ENCODE measurements at regions not wholly inside any gene's neighbourhood (a gene's known extent, or its start where the extent isn't known, plus 50 kb on each side); places are given as distances from the start of the nearest gene placed in this dataset.

GRCh38 chr11:96622026-96622634, 232.3 kb downstream of the JRKL start:
- no peak overlapping the region for H3K9ac ChIP-seq (ENCODE audit: low read length)
- CTCF ChIA-PET, result no interaction called here
- no peak overlapping the region for H3K4me2 ChIP-seq (ENCODE audit: low read length)
- no peak overlapping the region for H3K4me3 ChIP-seq (ENCODE audit: low read length)
- H3K36me3 ChIP-seq (ENCODE audit: low read depth, low read length), result no peaks in the 10 kb centered on the region
- no peak for DNase-seq
- no peak for TF ChIP-seq EZH2 (IDR thresholded peaks at IDR 0.05; ENCODE audit: low read length, unreplicated experiment)
- TF ChIP-seq EZH2phosphoT487 (IDR thresholded peaks at IDR 0.05; ENCODE audit: borderline replicate concordance, low read length), result no peak
- no peak for TF ChIP-seq CTCF (conservative IDR thresholded peaks at IDR 0.05; ENCODE audit: low read depth, low read length)
- ATAC-seq, result no peak
- no peaks in the 10 kb centered on the region for H4K20me1 ChIP-seq (ENCODE audit: low read length)
- H3K9me2 ChIP-seq (replicated peaks; ENCODE audit: low read length), result no peaks in the 10 kb centered on the region
- H2AFZ ChIP-seq (ENCODE audit: low read length), result no peak overlapping the region
- H3K4me1 ChIP-seq (ENCODE audit: insufficient read depth, low read length), result no peaks in the 10 kb centered on the region
- H3K9me3 ChIP-seq (ENCODE audit: low read length), result no peaks in the 10 kb centered on the region
- POLR2A ChIA-PET (ENCODE audit: unreplicated experiment), result no interaction called here
- intact Hi-C loops (cut with micrococcal nuclease), result no loop called here
- H3K79me2 ChIP-seq (ENCODE audit: low read length), result no peaks in the 10 kb centered on the region
- no TSS peak for BruUV-seq (replicated peaks)
- H3K27ac ChIP-seq (ENCODE audit: low read length), result no peak overlapping the region
- H3F3A ChIP-seq (ENCODE audit: low read length, unreplicated experiment), result no peaks in the 10 kb centered on the region
- H3K27me3 ChIP-seq (ENCODE audit: low read length), result peaks cover 37% of the 10 kb centered on the region

GRCh38 chr11:96624126-96624525, 234.3 kb downstream of the JRKL start:
- no peak overlapping the region for H3K4me3 ChIP-seq (ENCODE audit: low read length)
- TF ChIP-seq CTCF (conservative IDR thresholded peaks at IDR 0.05; ENCODE audit: low read depth, low read length) (no peak), EZH2 (IDR thresholded peaks at IDR 0.05; ENCODE audit: low read length, unreplicated experiment) (no peak), EZH2phosphoT487 (IDR thresholded peaks at IDR 0.05; ENCODE audit: borderline replicate concordance, low read length) (no peak)
- POLR2A ChIA-PET (ENCODE audit: unreplicated experiment), result no interaction called here
- no peaks in the 10 kb centered on the region for H3K4me1 ChIP-seq (ENCODE audit: insufficient read depth, low read length)
- no peak for ATAC-seq
- CTCF ChIA-PET, result no interaction called here
- no peak overlapping the region for H3K27ac ChIP-seq (ENCODE audit: low read length)
- no TSS peak for BruUV-seq (replicated peaks)
- no peak overlapping the region for H2AFZ ChIP-seq (ENCODE audit: low read length)
- H3K9ac ChIP-seq (ENCODE audit: low read length), result no peak overlapping the region
- H3K9me2 ChIP-seq (replicated peaks; ENCODE audit: low read length), result 0 out of 2 replicates have a peak, but pooled peaks cover 3% of the 10 kb centered on the region
- intact Hi-C loops (cut with micrococcal nuclease), result no loop called here
- H3K27me3 ChIP-seq (ENCODE audit: low read length), result peaks cover 28% of the 10 kb centered on the region
- H3K79me2 ChIP-seq (ENCODE audit: low read length), result no peaks in the 10 kb centered on the region
- H3K9me3 ChIP-seq (ENCODE audit: low read length), result no peaks in the 10 kb centered on the region
- no peak overlapping the region for H3K4me2 ChIP-seq (ENCODE audit: low read length)
- no peaks in the 10 kb centered on the region for H4K20me1 ChIP-seq (ENCODE audit: low read length)
- DNase-seq, result no peak
- H3F3A ChIP-seq (ENCODE audit: low read length, unreplicated experiment), result no peaks in the 10 kb centered on the region
- H3K36me3 ChIP-seq (ENCODE audit: low read depth, low read length), result no peaks in the 10 kb centered on the region

GRCh38 chr11:96627376-96627775, 237.6 kb downstream of the JRKL start:
- H3K79me2 ChIP-seq (ENCODE audit: low read length), result no peaks in the 10 kb centered on the region
- H3K4me2 ChIP-seq (ENCODE audit: low read length), result no peak overlapping the region
- H3K27ac ChIP-seq (ENCODE audit: low read length), result no peak overlapping the region
- peaks cover 29% of the 10 kb centered on the region for H3K27me3 ChIP-seq (ENCODE audit: low read length)
- POLR2A ChIA-PET (ENCODE audit: unreplicated experiment), result no interaction called here
- H3K36me3 ChIP-seq (ENCODE audit: low read depth, low read length), result no peaks in the 10 kb centered on the region
- H3K4me1 ChIP-seq (ENCODE audit: insufficient read depth, low read length), result no peaks in the 10 kb centered on the region
- ATAC-seq, result no peak
- H3K9me2 ChIP-seq (replicated peaks; ENCODE audit: low read length), result 0 out of 2 replicates have a peak, but pooled peaks cover 3% of the 10 kb centered on the region
- no peak overlapping the region for H3K9ac ChIP-seq (ENCODE audit: low read length)
- no peak for TF ChIP-seq CTCF (conservative IDR thresholded peaks at IDR 0.05; ENCODE audit: low read depth, low read length)
- no peak for TF ChIP-seq EZH2 (IDR thresholded peaks at IDR 0.05; ENCODE audit: low read length, unreplicated experiment)
- TF ChIP-seq EZH2phosphoT487 (IDR thresholded peaks at IDR 0.05; ENCODE audit: borderline replicate concordance, low read length), result no peak
- DNase-seq, result no peak
- CTCF ChIA-PET, result no interaction called here
- no peaks in the 10 kb centered on the region for H3F3A ChIP-seq (ENCODE audit: low read length, unreplicated experiment)
- no peak overlapping the region for H3K4me3 ChIP-seq (ENCODE audit: low read length)
- intact Hi-C loops (cut with micrococcal nuclease), result no loop called here
- no TSS peak for BruUV-seq (replicated peaks)
- H3K9me3 ChIP-seq (ENCODE audit: low read length), result no peaks in the 10 kb centered on the region
- H2AFZ ChIP-seq (ENCODE audit: low read length), result no peak overlapping the region
- H4K20me1 ChIP-seq (ENCODE audit: low read length), result no peaks in the 10 kb centered on the region
